Superior temporal gyrus (tissue), 1 donor: ENCODE measurements at regions not wholly inside any gene's neighbourhood (a gene's known extent, or its start where the extent isn't known, plus 50 kb on each side); places are given as distances from the start of the nearest gene placed in this dataset.

Experiments
- DNase-seq: peaks from one replicate; pipeline ENCODE4 v3.0.0-alpha.2; 2016; ENCODE audit errors: extremely low spot score

GRCh38 chr13:33710924-33711323, 107.0 kb upstream of the RFC3 start:
- no peak for DNase-seq

DNA sequence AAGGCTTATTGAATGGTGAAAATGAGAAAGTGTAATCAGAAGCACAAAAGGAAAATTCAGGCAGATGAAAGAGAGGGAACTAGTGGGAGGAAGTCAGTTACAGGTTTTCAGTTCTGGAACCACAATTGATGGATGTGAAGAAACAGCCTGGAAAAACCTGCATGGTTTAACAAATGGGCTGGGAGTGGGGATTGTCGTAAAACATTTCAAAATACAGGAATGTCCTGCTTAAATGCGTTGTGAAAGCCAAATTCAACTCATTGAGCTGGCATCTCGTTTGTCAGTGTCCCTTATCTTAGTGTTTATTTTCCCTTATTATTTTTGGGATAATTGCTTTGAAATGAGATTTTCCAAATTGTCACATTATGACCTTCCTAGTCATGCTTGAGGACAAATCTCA, 106.5 kb upstream of the RFC3 start:
- DNase-seq = no peak

DNA sequence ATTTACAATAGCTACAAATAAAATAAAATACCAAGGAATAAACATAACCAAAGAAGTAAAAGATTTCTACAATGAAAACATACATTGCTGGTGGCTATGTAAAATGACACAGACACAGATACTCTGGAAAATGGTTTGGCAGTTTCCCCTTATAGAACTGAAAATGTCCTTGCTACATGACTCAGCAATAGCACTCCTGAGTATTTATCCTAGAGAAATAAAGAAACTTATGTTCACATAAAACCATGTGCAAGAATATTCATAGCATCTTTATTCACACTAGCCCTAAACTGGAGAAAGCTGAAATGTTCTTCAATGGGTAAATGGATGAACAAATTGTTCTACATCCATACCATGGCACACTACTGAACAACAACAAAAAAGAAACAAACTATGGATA, 100.2 kb upstream of the RFC3 start:
- peak; percentile 74 for DNase-seq

DNA sequence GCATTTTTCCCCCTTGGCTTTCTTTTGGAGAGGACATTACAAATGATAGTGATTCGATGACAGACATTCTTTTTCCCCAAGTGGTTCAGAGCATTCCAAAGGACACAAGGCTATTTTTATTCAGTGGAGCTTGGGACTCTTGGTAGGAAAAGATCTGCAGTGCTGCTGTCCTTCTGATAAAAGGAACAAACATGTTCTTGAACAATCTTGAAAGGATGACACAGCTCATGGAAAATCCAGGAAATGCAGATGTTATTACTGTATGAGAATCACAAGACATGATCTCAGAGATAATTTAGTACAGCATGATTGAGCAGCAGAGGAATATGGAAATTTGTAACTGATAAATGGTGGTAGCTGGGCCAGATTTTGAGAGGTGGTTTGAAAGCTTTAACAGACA, 96.2 kb upstream of the RFC3 start:
- DNase-seq = no peak

GRCh38 chr13:33722216-33722915, 95.6 kb upstream of the RFC3 start:
- no peak for DNase-seq

GRCh38 chr13:33723365-33723764, 94.6 kb upstream of the RFC3 start:
- no peak for DNase-seq

DNA sequence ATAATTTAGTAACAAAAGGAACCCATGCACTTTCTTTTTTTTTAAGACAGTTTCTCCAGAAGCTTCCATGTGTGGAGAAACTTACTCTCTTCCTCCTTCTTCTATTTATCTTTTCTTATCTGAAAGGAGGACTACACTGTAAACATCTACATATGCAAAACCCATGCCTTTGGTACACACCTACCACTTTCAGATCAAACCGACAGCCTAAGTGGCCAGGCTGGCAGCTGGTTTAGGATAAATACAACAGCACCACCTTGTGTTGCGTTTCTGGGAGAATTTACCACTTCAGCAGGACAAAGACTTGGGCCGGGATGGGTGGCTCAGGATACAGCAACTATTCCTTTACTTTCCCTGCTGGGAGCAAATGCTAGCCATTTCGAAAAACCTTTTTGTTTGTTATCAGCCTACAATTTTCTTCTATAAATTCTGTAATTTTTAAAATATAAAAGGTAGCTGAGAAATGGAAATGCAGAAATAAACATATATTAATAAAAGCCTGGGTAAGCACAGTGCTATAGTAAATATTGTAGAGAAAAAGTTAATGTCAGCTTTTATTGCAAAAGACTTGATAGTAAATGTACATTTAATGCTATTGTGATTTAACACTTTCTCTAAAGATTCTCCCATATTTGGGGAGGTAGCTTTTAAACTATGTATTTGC, 94.0 kb upstream of the RFC3 start:
- peak; percentile 97 for DNase-seq

DNA sequence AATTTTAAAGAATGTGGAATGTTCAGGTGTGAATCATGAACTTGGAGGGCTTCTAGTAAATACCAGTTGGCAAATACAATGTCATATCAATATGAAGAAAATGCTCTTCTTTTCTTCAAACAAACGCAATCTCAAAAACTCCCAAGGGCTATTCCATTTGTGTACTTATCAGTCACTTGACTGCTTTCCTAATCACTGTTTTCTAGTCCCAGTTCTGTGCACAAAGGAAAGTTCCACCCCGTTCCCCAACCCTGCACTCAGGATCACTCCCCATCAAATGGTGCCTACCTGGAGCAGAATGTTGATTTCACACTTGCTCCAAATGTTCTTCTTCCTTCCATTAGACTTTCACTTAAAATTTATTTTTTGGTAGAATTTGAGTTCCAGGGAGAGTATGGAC, 92.6 kb upstream of the RFC3 start:
- no peak for DNase-seq

GRCh38 chr13:33727297-33728083, 90.5 kb upstream of the RFC3 start:
- no peak for DNase-seq

GRCh38 chr13:33728271-33729037, 89.5 kb upstream of the RFC3 start:
- DNase-seq = no peak

- no peak for DNase-seq
These were observed 87.8 kb upstream of the RFC3 start for GRCh38 chr13:33730147-33730546.

DNA sequence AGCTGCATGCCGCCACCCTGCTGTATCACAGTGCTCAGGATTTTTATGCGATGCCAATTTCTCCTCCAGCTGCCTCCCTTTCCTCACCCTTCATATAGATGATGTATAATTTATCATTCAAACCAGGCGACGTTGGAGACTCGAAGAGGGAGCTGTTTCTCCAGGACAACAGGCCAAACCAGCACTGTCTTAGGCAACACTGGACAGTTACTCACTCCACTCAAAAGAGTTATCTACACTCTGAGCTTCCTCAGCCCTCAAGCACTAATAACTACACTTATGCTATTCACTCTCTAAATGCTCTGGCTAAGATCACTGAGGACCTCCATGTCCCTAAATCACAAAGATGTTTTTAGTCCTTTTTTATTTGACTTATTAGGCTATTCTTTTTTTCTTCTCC, 87.3 kb upstream of the RFC3 start:
- DNase-seq = no peak

DNA sequence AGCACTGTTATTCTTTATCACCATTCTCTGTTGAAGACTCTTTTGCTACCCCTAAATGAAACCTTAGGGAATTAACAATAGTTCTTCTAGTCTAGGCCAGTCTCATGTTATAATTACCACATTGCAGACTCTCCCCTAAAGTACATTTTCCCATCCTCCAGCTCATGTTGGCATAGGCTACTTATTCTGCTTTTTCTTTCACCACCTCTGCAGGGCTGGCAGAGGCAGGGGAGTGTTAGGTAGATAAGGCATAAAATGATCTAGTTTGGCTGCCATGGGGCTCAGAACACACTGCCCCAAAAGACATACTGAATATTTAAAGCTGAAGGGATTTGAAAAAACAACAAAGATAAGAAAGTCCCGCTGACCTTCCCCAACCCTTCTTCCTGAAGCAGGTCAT, 82.7 kb upstream of the RFC3 start:
- no peak for DNase-seq

- DNase-seq = no peak
These were observed 78.7 kb upstream of the RFC3 start for GRCh38 chr13:33739254-33739653.

GRCh38 chr13:33740134-33740538, 77.8 kb upstream of the RFC3 start:
- no peak for DNase-seq

GRCh38 chr13:33742321-33742720, 75.6 kb upstream of the RFC3 start:
- DNase-seq = no peak

GRCh38 chr13:33743438-33744368, 74.2 kb upstream of the RFC3 start:
- DNase-seq = no peak

GRCh38 chr13:33744589-33745369, 73.2 kb upstream of the RFC3 start:
- no peak for DNase-seq

DNA sequence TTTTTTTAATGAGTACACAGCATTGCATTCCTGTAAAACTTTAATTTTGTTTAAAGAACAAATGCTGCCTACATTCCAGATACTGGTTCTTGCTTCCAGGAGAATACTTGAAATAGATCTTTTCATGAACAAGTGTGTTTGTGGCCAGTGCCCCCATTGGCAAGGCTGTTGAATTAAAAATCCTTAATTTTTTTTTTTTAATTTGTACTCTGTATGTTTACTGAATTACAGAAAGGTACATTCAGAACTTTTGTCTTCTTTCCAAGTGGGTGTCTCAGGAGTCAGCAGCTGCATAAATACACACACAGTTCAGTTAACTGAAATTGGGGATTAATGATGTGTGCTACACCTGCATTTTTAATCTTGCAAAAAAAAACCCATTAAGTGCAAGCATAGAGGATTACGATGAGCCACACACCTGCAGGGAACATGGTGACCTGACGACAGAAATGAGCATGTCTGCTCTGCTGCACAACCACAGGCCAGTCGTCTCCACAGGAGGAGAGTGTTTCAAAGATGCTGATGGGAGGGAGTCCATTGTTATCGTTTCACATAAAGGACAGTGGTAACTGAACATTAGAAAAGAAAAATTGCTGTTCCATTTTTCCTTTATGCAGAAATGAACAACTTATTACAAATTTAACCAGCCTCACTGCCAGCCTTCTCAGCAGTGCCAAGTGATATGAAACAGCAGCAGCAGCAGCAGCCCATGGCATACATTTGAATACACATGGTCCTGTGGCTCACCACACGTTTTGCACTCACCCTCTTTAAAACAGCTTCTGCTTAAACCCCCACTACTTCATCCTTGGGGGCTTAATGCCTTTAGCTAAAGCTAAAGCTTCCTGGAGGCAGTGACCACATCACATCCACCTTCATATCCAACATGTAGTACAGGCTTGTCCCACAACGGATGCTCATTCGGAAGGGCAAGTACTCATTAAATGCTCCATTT, 72.3 kb upstream of the RFC3 start:
- DNase-seq = no peak
